ACC112 (cell line): ENCODE measurements at regions not wholly inside any gene's neighbourhood (a gene's known extent, or its start where the extent isn't known, plus 50 kb on each side); places are given as distances from the start of the nearest gene placed in this dataset.
"Not testable (repeated sequence)": the region's sequence is repeated elsewhere in the genome, so short reads cannot be mapped to it uniquely, and the experiment has no call there.

Source experiments
- H2AFZ ChIP-seq: fragments of 200-600 bp; sonication (generic); one replicate; pipeline ENCODE4 v1.6.0; 2017; ENCODE audit warnings: antibody characterized with exemption, low read length; ENCODE audit not compliant: unreplicated experiment
- H3K27ac ChIP-seq: fragments of 200-600 bp; sonication (generic); 2 replicates; pipeline ENCODE4 v1.5.1; 2014; ENCODE audit warnings: low read depth, mild to moderate bottlenecking, antibody characterized with exemption, low read length, moderate library complexity
- H3K27me3 ChIP-seq: fragments of 200-600 bp; sonication (generic); 2 replicates; pipeline ENCODE4 v1.6.1; 2014; ENCODE audit warnings: mild to moderate bottlenecking, antibody characterized with exemption, low read length, moderate library complexity, mixed read lengths; ENCODE audit not compliant: insufficient read depth
- H3K36me3 ChIP-seq: fragments of 200-600 bp; sonication (generic); 2 replicates; pipeline ENCODE4 v1.6.1; 2016; ENCODE audit warnings: mild to moderate bottlenecking, antibody characterized with exemption, low read length, moderate library complexity, mixed read lengths; ENCODE audit not compliant: insufficient read depth
- H3K4me1 ChIP-seq: fragments of 200-600 bp; sonication (generic); one replicate; pipeline ENCODE4 v1.6.1; 2016; ENCODE audit warnings: low read length, mixed read lengths; ENCODE audit not compliant: insufficient read depth, unreplicated experiment, control insufficient read depth
- H3K4me3 ChIP-seq: fragments of 200-600 bp; sonication (generic); 2 replicates; pipeline ENCODE4 v1.5.1; 2014; ENCODE audit warnings: mild to moderate bottlenecking, low read depth, low read length
- H3K79me2 ChIP-seq: fragments of 200-600 bp; sonication (generic); one replicate; pipeline ENCODE4 v1.6.0; 2016; ENCODE audit warnings: low read length; ENCODE audit not compliant: control insufficient read depth, unreplicated experiment, insufficient read depth

GRCh38 chr21:14685568-14685967 lies 139.5 kb upstream of the SAMSN1 start:
- H3K79me2 ChIP-seq: no peaks in the 10 kb centered on the region
- no peaks in the 10 kb centered on the region for H3K4me1 ChIP-seq
- H3K36me3 ChIP-seq: no peaks in the 10 kb centered on the region
- no peak overlapping the region for H3K4me3 ChIP-seq
- H3K27ac ChIP-seq: no peak overlapping the region
- H2AFZ ChIP-seq: no peak overlapping the region
- no peaks in the 10 kb centered on the region for H3K27me3 ChIP-seq

DNA sequence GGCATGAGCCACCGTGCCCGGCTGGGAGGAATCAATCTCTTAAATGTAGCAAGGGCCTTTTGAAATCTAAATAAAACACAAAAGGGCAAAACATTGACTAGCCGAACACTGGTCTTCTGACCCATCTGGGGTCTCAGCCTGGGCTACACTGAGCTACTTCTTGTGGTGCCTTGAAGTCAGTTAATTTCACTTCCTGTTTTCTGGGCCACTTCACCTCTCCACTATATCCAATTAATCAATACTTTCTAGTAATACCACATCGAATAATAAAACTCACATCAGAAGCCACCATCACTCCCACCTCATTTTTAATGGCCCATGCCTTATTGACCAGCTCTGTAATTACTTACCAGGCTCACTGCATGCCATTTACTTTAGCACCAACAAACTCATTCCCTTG lies 138.0 kb upstream of the SAMSN1 start:
- H2AFZ ChIP-seq: no peak overlapping the region
- no peak overlapping the region for H3K4me3 ChIP-seq
- no peaks in the 10 kb centered on the region for H3K4me1 ChIP-seq

GRCh38 chr21:14683063-14683462 lies 136.9 kb upstream of the SAMSN1 start:
- H3K4me3 ChIP-seq: no peak overlapping the region
- no peak overlapping the region for H2AFZ ChIP-seq
- H3K79me2 ChIP-seq: no peaks in the 10 kb centered on the region
- no peaks in the 10 kb centered on the region for H3K36me3 ChIP-seq
- no peak overlapping the region for H3K27ac ChIP-seq
- no peaks in the 10 kb centered on the region for H3K4me1 ChIP-seq
- H3K27me3 ChIP-seq: no peaks in the 10 kb centered on the region

More for the DNA sequence above, 138.0 kb upstream of the SAMSN1 start:
- H3K27ac ChIP-seq: no peak overlapping the region
- no peaks in the 10 kb centered on the region for H3K79me2 ChIP-seq
- no peaks in the 10 kb centered on the region for H3K36me3 ChIP-seq
- no peaks in the 10 kb centered on the region for H3K27me3 ChIP-seq

GRCh38 chr21:14678973-14679574 lies 133.0 kb upstream of the SAMSN1 start:
- H3K4me1 ChIP-seq: no peaks in the 10 kb centered on the region
- no peaks in the 10 kb centered on the region for H3K36me3 ChIP-seq
- H3K4me3 ChIP-seq: no peak overlapping the region
- H3K79me2 ChIP-seq: no peaks in the 10 kb centered on the region
- H3K27ac ChIP-seq: no peak overlapping the region
- H2AFZ ChIP-seq: no peak overlapping the region
- H3K27me3 ChIP-seq: no peaks in the 10 kb centered on the region

- H3K4me3 ChIP-seq: no peak overlapping the region
- H3K27ac ChIP-seq: no peak overlapping the region
Measured at GRCh38 chr21:14677639-14678179, 131.6 kb upstream of the SAMSN1 start.

DNA sequence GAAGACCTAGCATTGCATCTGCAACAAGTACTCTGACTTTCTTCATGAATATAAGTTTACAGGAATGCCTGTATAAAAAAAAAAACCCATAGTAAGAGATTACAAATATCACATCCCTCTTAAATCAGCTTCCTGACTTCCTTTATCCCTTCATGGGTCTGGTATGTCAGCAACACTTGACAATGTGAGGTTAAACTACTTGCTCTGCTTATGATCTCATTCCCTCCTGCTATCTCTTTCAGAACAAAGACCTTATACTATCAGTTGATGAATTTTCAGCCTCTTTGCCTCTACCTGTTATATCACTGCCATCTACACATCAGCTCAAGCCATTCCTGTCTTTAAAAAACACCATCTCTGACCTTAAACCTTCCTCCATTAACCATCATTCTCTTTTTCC lies 130.9 kb upstream of the SAMSN1 start:
- Histone ChIP-seq H2AFZ (no peak overlapping the region), H3K4me1 (no peaks in the 10 kb centered on the region), H3K27ac (no peak overlapping the region)

More at GRCh38 chr21:14677639-14678179, 131.6 kb upstream of the SAMSN1 start:
- Histone ChIP-seq H3K4me1 (no peaks in the 10 kb centered on the region), H3K36me3 (no peaks in the 10 kb centered on the region), H3K27me3 (no peaks in the 10 kb centered on the region), H2AFZ (no peak overlapping the region), H3K79me2 (no peaks in the 10 kb centered on the region)

DNA sequence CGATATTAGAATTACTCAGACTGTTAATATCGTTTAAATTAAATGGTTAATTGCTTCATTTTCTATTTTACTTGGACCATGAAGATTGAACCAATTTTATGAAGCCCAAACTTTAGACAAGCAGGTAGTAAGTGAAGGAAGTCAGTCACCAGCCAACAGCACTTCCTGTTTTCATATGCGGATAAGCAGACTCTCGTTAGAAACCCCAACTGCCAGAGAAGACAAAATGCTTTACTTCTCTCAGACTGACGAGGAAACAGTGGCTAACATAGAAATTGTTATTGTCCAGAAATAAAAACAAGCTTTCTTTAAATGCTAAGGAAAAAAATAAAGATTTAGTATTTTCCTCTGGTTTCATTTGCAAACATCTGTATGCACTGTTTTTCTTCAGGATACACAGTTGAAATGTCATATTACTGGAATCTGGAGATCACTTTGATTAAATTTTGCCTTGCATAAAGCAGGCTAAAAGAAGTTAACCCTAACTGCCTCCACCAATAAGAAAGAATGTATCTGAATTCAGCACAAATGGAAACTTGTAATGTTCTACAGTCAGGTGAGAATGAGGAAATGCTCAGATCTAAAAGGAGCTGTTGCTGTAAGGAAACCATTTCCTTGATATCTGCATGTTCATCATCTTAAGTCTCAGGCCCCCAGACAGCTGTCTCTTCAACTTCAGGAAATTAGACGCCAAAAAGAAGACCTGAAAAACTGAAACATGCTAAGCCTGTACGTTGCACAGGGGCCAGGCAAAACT lies 129.8 kb upstream of the SAMSN1 start:
- H3K4me3 ChIP-seq: no peak overlapping the region
- H3K36me3 ChIP-seq: no peaks in the 10 kb centered on the region
- H2AFZ ChIP-seq: peak overlapping the region; percentile 48
- no peaks in the 10 kb centered on the region for H3K4me1 ChIP-seq
- no peak overlapping the region for H3K27ac ChIP-seq
- H3K27me3 ChIP-seq: no peaks in the 10 kb centered on the region
- H3K79me2 ChIP-seq: no peaks in the 10 kb centered on the region

More for the DNA sequence above, 130.9 kb upstream of the SAMSN1 start:
- H3K79me2 ChIP-seq: no peaks in the 10 kb centered on the region
- H3K36me3 ChIP-seq: no peaks in the 10 kb centered on the region
- H3K4me3 ChIP-seq: no peak overlapping the region
- no peaks in the 10 kb centered on the region for H3K27me3 ChIP-seq

DNA sequence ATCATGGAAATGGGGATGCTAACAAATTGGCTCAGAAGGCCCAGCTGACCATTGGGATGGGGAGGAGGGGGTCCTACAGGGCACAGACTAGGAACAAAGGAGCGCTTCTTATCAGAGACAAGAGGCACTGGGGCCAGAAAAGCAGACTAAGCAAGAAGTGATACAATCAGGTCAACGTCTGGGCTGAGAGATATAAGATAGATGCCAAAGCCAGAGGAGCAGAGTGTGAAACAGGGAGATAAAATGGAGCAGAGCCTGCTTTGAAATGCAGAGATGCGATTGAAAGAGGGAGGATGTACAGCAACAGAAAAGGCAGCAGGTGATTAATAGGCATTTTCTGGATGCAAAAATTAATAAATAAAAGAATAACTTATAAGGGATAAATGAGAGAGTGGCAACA lies 127.5 kb upstream of the SAMSN1 start:
- Histone ChIP-seq H3K4me3 (no peak overlapping the region), H3K27me3 (no peaks in the 10 kb centered on the region), H2AFZ (no peak overlapping the region), H3K36me3 (no peaks in the 10 kb centered on the region), H3K4me1 (no peaks in the 10 kb centered on the region), H3K79me2 (no peaks in the 10 kb centered on the region), H3K27ac (no peak overlapping the region)

GRCh38 chr21:14672466-14672865 lies 126.4 kb upstream of the SAMSN1 start:
- Histone ChIP-seq H3K4me1 (no peaks in the 10 kb centered on the region), H2AFZ (no peak overlapping the region), H3K79me2 (no peaks in the 10 kb centered on the region), H3K27me3 (no peaks in the 10 kb centered on the region), H3K36me3 (no peaks in the 10 kb centered on the region), H3K4me3 (no peak overlapping the region), H3K27ac (no peak overlapping the region)

- no peak overlapping the region for H2AFZ ChIP-seq
- H3K27ac ChIP-seq: no peak overlapping the region
- H3K4me1 ChIP-seq: no peaks in the 10 kb centered on the region
- no peaks in the 10 kb centered on the region for H3K36me3 ChIP-seq
- no peaks in the 10 kb centered on the region for H3K79me2 ChIP-seq
- no peak overlapping the region for H3K4me3 ChIP-seq
- no peaks in the 10 kb centered on the region for H3K27me3 ChIP-seq
Measured at GRCh38 chr21:14670409-14670808, 124.3 kb upstream of the SAMSN1 start.

DNA sequence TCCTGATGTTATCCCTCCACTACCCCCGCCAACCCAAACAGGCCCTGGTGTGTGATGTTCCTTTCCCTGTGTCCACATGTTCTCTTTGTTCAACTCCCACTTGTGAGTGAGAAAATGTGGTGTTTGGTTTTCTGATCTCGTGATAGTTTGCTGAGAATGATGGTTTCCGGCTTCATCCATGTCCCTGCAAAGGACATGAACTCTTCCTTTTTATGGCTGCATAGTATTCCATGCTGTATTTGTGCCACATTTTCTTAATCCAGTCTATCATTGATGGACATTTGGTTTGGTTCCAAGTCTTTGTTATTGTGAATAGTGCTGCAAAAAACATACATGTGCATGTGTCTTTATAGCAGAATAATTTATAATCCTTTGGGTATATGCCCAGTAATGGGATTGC lies 123.0 kb upstream of the SAMSN1 start:
- H3K27ac ChIP-seq, H3K36me3 ChIP-seq, H3K4me1 ChIP-seq, H3K4me3 ChIP-seq, H3K27me3 ChIP-seq, H2AFZ ChIP-seq, H3K79me2 ChIP-seq: not testable (repeated sequence)
